GM23338 (cell line): ENCODE measurements at regions not wholly inside any gene's neighbourhood (a gene's known extent, or its start where the extent isn't known, plus 50 kb on each side); places are given as distances from the start of the nearest gene placed in this dataset.

ENCODE experiments used
- ATAC-seq: fragments of 200-7000 bp; cut with Tn5 transposase; 3 replicates; pipeline ENCODE4 v1.9.1; 2020
- DNase-seq: peaks from one replicate; pipeline ENCODE4 v3.0.0-alpha.2; 2015; ENCODE audit warnings: low spot score
- H2AFZ ChIP-seq: fragments of 200-600 bp; sonication (generic); 2 replicates; pipeline ENCODE4 v1.8.0; 2016; ENCODE audit warnings: antibody characterized with exemption, mild to moderate bottlenecking, moderate library complexity
- H3F3A ChIP-seq: fragments of 200-600 bp; sonication (generic); replicated peaks from 2 replicates; pipeline ENCODE4 v1.8.0; 2017; ENCODE audit warnings: antibody characterized with exemption, mixed run types, low read depth
- H3K27ac ChIP-seq: fragments of 200-600 bp; sonication (generic); 2 replicates; pipeline ENCODE4 v1.6.1; 2016; ENCODE audit warnings: low read depth
- H3K27me3 ChIP-seq: fragments of 200-600 bp; sonication (generic); 2 replicates; pipeline ENCODE4 v1.8.0; 2016; ENCODE audit warnings: mild to moderate bottlenecking, mixed run types, moderate library complexity; ENCODE audit not compliant: insufficient read depth
- H3K36me3 ChIP-seq: fragments of 200-600 bp; sonication (generic); 2 replicates; pipeline ENCODE4 v1.8.0; 2016; ENCODE audit warnings: mild to moderate bottlenecking; ENCODE audit not compliant: insufficient read depth
- H3K4me1 ChIP-seq: fragments of 200-600 bp; sonication (generic); 2 replicates; pipeline ENCODE4 v1.8.0; 2016; ENCODE audit warnings: mild to moderate bottlenecking, moderate library complexity; ENCODE audit not compliant: insufficient read depth
- H3K4me2 ChIP-seq: fragments of 200-600 bp; sonication (generic); 2 replicates; pipeline ENCODE4 v1.7.1; 2017; ENCODE audit warnings: mixed run types
- H3K4me3 ChIP-seq: fragments of 200-600 bp; sonication (generic); 2 replicates; pipeline ENCODE4 v1.6.1; 2016; ENCODE audit warnings: mixed run types
- H3K79me2 ChIP-seq: fragments of 200-600 bp; sonication (generic); replicated peaks from 2 replicates; pipeline ENCODE4 v1.8.0; 2017; ENCODE audit warnings: mild to moderate bottlenecking; ENCODE audit not compliant: insufficient read depth
- H3K9me2 ChIP-seq: fragments of 200-600 bp; sonication (generic); 2 replicates; pipeline ENCODE4 v1.8.0; 2017; ENCODE audit not compliant: insufficient read depth
- H4K20me1 ChIP-seq: fragments of 200-600 bp; sonication (generic); replicated peaks from 2 replicates; pipeline ENCODE4 v1.8.0; 2017; ENCODE audit warnings: mild to moderate bottlenecking; ENCODE audit not compliant: insufficient read depth
- H3K27ac Mint-ChIP-seq: 2 replicates; pipeline ENCODE4 v1.8.0; 2020; ENCODE audit warnings: inconsistent platforms, mild to moderate bottlenecking, moderate library complexity, mixed read lengths
- H3K27me3 Mint-ChIP-seq: 3 replicates; pipeline ENCODE4 v1.8.0; 2022; ENCODE audit warnings: low read depth, mild to moderate bottlenecking, moderate library complexity, mixed read lengths, inconsistent platforms; ENCODE audit not compliant: insufficient read depth, poor library complexity
- H3K36me3 Mint-ChIP-seq: 3 replicates; pipeline ENCODE4 v1.8.0; 2021; ENCODE audit warnings: low read depth, mild to moderate bottlenecking, inconsistent platforms, moderate library complexity, mixed read lengths
- H3K4me1 Mint-ChIP-seq: 3 replicates; pipeline ENCODE4 v1.8.0; 2020; ENCODE audit warnings: mild to moderate bottlenecking, inconsistent platforms, mixed read lengths
- H3K4me3 Mint-ChIP-seq: 3 replicates; pipeline ENCODE4 v1.8.0; 2021; ENCODE audit warnings: moderate library complexity, mild to moderate bottlenecking, inconsistent platforms, mixed read lengths
- H3K9me3 Mint-ChIP-seq: 3 replicates; pipeline ENCODE4 v1.8.0; 2020; ENCODE audit warnings: moderate library complexity, mild to moderate bottlenecking, inconsistent platforms, mixed read lengths
- CREB1 ChIP-seq: fragments of 250-450 bp; sonication (Bioruptor Pico); IDR thresholded peaks from 2 replicates; pipeline ENCODE4 v1.5.0; 2020; ENCODE audit warnings: low read depth, mild to moderate bottlenecking, moderate library complexity
- EZH2 ChIP-seq: fragments of 200-600 bp; sonication (generic); IDR thresholded peaks from one replicate; pipeline ENCODE4 v1.8.0; 2017; ENCODE audit warnings: antibody characterized with exemption, mild to moderate bottlenecking, low read depth; ENCODE audit not compliant: unreplicated experiment
- EZH2phosphoT487 ChIP-seq: fragments of 200-600 bp; sonication (generic); IDR thresholded peaks from one replicate; pipeline ENCODE4 v1.8.1; 2018; ENCODE audit warnings: antibody characterized with exemption; ENCODE audit not compliant: unreplicated experiment
- JUNB ChIP-seq: IDR thresholded peaks from one replicate; pipeline ENCODE4 v1.6.1; 2016; ENCODE audit warnings: antibody characterized with exemption; ENCODE audit not compliant: unreplicated experiment
- NANOG ChIP-seq: IDR thresholded peaks from 2 replicates; pipeline ENCODE4 v1.6.1; 2016; ENCODE audit warnings: antibody characterized with exemption, borderline replicate concordance
- POLR2AphosphoS5 ChIP-seq: IDR thresholded peaks from 2 replicates; pipeline ENCODE4 v1.6.1; 2016; ENCODE audit warnings: antibody characterized with exemption, low read depth
- STAT1 ChIP-seq: IDR thresholded peaks from one replicate; pipeline ENCODE4 v1.6.1; 2016; ENCODE audit warnings: antibody characterized with exemption; ENCODE audit not compliant: unreplicated experiment
- ZNF114 ChIP-seq: fragments of 250-450 bp; sonication (Bioruptor Pico); IDR thresholded peaks from 2 replicates; pipeline ENCODE4 v1.5.0; 2020; ENCODE audit warnings: mild to moderate bottlenecking, moderate library complexity
- ZNF331 ChIP-seq: fragments of 250-450 bp; sonication (Bioruptor Pico); IDR thresholded peaks from 2 replicates; pipeline ENCODE4 v1.5.0; 2020; ENCODE audit warnings: low read depth, mild to moderate bottlenecking, moderate library complexity
- TF ChIP-seq, protein P1 (sequence below), 2 experiments: fragments of 200-600 bp in 1 of 2; sonication (generic) in 1 of 2; conservative IDR thresholded peaks; 2 replicates each; pipeline versions ENCODE4 v1.5.1 to v1.6.1; 2016 to 2017; ENCODE audit warnings: antibody characterized with exemption in 2 of 2, low read depth in 2 of 2, mild to moderate bottlenecking in 2 of 2, moderate library complexity in 1 of 2
- TF ChIP-seq, protein P2 (sequence below): fragments of 250-450 bp; sonication (Bioruptor Pico); IDR thresholded peaks from 2 replicates; pipeline ENCODE4 v1.5.0; 2020; ENCODE audit warnings: mild to moderate bottlenecking, moderate library complexity
- TF ChIP-seq, protein P3 (sequence below): IDR thresholded peaks from 2 replicates; pipeline ENCODE4 v1.6.1; 2016; ENCODE audit warnings: antibody characterized with exemption
- TF ChIP-seq, protein P4 (sequence below): IDR thresholded peaks from one replicate; pipeline ENCODE4 v1.6.1; 2018; ENCODE audit warnings: antibody characterized with exemption; ENCODE audit not compliant: unreplicated experiment

DNA sequence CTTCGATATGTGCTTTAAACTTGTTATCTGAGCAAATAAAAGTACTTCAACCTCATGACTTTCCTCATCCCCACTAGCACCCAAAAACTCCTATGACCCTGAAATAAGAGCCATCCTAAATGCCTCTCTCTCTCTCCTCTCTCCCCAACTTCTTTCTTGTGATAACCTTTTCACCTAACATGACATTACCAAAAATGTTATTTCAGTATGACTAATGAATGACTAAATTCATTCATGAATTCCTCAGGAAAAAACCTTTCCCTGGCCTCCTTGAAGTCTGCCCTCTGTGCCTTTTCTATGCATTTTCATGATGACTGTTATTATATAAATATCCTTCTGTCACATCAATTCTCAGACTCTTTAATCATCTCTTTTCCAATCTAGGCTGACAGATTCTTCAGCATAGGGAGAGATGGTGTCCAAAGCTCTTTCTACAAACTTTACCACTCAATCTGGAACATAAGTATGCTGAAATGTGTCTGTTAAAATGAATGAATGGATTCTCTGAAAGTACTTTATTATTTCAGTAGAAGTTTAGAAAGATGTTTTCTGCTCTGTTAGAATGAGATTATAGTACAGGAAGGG is 114.3 kb upstream of the GGTLC1 start:
- H3K79me2 ChIP-seq, result no peaks in the 10 kb centered on the region
- H3F3A ChIP-seq, result no peaks in the 10 kb centered on the region
- peaks cover 10% of the 10 kb centered on the region for H3K27me3 Mint-ChIP-seq
- H3K9me3 Mint-ChIP-seq, result no peaks in the 10 kb centered on the region
- DNase-seq (no peak), ATAC-seq (no peak)
- H3K4me3 Mint-ChIP-seq, result no peak overlapping the region
- H3K27ac Mint-ChIP-seq, result no peak overlapping the region
- H4K20me1 ChIP-seq, result no peaks in the 10 kb centered on the region
- no peaks in the 10 kb centered on the region for H3K9me2 ChIP-seq
- no peak overlapping the region for H3K4me3 ChIP-seq
- H3K36me3 Mint-ChIP-seq, result no peaks in the 10 kb centered on the region
- H2AFZ ChIP-seq, result peak overlapping the region; percentile 83
- H3K27me3 ChIP-seq, result no peaks in the 10 kb centered on the region
- TF ChIP-seq JUNB (no peak), CREB1 (CRISPR knock-in tag) (no peak), STAT1 (no peak), EZH2phosphoT487 (no peak), EZH2 (no peak), POLR2AphosphoS5 (no peak), ZNF114 (CRISPR knock-in tag) (no peak), NANOG (no peak), ZNF331 (CRISPR knock-in tag) (no peak)
- TF ChIP-seq, protein P1, sequence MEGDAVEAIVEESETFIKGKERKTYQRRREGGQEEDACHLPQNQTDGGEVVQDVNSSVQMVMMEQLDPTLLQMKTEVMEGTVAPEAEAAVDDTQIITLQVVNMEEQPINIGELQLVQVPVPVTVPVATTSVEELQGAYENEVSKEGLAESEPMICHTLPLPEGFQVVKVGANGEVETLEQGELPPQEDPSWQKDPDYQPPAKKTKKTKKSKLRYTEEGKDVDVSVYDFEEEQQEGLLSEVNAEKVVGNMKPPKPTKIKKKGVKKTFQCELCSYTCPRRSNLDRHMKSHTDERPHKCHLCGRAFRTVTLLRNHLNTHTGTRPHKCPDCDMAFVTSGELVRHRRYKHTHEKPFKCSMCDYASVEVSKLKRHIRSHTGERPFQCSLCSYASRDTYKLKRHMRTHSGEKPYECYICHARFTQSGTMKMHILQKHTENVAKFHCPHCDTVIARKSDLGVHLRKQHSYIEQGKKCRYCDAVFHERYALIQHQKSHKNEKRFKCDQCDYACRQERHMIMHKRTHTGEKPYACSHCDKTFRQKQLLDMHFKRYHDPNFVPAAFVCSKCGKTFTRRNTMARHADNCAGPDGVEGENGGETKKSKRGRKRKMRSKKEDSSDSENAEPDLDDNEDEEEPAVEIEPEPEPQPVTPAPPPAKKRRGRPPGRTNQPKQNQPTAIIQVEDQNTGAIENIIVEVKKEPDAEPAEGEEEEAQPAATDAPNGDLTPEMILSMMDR (conservative IDR thresholded peaks at IDR 0.05; ENCODE audit: low read depth in 2 of 2), result no peak
- TF ChIP-seq, protein P2, sequence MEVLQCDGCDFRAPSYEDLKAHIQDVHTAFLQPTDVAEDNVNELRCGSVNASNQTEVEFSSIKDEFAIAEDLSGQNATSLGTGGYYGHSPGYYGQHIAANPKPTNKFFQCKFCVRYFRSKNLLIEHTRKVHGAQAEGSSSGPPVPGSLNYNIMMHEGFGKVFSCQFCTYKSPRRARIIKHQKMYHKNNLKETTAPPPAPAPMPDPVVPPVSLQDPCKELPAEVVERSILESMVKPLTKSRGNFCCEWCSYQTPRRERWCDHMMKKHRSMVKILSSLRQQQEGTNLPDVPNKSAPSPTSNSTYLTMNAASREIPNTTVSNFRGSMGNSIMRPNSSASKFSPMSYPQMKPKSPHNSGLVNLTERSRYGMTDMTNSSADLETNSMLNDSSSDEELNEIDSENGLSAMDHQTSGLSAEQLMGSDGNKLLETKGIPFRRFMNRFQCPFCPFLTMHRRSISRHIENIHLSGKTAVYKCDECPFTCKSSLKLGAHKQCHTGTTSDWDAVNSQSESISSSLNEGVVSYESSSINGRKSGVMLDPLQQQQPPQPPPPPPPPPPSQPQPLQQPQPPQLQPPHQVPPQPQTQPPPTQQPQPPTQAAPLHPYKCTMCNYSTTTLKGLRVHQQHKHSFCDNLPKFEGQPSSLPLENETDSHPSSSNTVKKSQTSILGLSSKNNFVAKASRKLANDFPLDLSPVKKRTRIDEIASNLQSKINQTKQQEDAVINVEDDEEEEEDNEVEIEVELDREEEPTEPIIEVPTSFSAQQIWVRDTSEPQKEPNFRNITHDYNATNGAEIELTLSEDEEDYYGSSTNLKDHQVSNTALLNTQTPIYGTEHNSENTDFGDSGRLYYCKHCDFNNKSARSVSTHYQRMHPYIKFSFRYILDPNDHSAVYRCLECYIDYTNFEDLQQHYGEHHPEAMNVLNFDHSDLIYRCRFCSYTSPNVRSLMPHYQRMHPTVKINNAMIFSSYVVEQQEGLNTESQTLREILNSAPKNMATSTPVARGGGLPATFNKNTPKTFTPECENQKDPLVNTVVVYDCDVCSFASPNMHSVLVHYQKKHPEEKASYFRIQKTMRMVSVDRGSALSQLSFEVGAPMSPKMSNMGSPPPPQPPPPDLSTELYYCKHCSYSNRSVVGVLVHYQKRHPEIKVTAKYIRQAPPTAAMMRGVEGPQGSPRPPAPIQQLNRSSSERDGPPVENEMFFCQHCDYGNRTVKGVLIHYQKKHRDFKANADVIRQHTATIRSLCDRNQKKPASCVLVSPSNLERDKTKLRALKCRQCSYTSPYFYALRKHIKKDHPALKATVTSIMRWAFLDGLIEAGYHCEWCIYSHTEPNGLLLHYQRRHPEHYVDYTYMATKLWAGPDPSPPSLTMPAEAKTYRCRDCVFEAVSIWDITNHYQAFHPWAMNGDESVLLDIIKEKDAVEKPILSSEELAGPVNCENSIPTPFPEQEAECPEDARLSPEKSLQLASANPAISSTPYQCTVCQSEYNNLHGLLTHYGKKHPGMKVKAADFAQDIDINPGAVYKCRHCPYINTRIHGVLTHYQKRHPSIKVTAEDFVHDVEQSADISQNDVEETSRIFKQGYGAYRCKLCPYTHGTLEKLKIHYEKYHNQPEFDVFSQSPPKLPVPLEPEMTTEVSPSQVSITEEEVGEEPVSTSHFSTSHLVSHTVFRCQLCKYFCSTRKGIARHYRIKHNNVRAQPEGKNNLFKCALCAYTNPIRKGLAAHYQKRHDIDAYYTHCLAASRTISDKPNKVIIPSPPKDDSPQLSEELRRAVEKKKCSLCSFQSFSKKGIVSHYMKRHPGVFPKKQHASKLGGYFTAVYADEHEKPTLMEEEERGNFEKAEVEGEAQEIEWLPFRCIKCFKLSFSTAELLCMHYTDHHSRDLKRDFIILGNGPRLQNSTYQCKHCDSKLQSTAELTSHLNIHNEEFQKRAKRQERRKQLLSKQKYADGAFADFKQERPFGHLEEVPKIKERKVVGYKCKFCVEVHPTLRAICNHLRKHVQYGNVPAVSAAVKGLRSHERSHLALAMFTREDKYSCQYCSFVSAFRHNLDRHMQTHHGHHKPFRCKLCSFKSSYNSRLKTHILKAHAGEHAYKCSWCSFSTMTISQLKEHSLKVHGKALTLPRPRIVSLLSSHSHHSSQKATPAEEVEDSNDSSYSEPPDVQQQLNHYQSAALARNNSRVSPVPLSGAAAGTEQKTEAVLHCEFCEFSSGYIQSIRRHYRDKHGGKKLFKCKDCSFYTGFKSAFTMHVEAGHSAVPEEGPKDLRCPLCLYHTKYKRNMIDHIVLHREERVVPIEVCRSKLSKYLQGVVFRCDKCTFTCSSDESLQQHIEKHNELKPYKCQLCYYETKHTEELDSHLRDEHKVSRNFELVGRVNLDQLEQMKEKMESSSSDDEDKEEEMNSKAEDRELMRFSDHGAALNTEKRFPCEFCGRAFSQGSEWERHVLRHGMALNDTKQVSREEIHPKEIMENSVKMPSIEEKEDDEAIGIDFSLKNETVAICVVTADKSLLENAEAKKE (CRISPR knock-in tag), result no peak
- TF ChIP-seq, protein P3, sequence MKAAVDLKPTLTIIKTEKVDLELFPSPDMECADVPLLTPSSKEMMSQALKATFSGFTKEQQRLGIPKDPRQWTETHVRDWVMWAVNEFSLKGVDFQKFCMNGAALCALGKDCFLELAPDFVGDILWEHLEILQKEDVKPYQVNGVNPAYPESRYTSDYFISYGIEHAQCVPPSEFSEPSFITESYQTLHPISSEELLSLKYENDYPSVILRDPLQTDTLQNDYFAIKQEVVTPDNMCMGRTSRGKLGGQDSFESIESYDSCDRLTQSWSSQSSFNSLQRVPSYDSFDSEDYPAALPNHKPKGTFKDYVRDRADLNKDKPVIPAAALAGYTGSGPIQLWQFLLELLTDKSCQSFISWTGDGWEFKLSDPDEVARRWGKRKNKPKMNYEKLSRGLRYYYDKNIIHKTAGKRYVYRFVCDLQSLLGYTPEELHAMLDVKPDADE, result no peak
- TF ChIP-seq, protein P4, sequence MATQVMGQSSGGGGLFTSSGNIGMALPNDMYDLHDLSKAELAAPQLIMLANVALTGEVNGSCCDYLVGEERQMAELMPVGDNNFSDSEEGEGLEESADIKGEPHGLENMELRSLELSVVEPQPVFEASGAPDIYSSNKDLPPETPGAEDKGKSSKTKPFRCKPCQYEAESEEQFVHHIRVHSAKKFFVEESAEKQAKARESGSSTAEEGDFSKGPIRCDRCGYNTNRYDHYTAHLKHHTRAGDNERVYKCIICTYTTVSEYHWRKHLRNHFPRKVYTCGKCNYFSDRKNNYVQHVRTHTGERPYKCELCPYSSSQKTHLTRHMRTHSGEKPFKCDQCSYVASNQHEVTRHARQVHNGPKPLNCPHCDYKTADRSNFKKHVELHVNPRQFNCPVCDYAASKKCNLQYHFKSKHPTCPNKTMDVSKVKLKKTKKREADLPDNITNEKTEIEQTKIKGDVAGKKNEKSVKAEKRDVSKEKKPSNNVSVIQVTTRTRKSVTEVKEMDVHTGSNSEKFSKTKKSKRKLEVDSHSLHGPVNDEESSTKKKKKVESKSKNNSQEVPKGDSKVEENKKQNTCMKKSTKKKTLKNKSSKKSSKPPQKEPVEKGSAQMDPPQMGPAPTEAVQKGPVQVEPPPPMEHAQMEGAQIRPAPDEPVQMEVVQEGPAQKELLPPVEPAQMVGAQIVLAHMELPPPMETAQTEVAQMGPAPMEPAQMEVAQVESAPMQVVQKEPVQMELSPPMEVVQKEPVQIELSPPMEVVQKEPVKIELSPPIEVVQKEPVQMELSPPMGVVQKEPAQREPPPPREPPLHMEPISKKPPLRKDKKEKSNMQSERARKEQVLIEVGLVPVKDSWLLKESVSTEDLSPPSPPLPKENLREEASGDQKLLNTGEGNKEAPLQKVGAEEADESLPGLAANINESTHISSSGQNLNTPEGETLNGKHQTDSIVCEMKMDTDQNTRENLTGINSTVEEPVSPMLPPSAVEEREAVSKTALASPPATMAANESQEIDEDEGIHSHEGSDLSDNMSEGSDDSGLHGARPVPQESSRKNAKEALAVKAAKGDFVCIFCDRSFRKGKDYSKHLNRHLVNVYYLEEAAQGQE, result no peak
- no peaks in the 10 kb centered on the region for H3K36me3 ChIP-seq
- no peaks in the 10 kb centered on the region for H3K4me1 Mint-ChIP-seq
- no peak overlapping the region for H3K27ac ChIP-seq
- H3K4me1 ChIP-seq, result no peaks in the 10 kb centered on the region
- no peak overlapping the region for H3K4me2 ChIP-seq
